ENCODE measurements at regions not wholly inside any gene's neighbourhood (a gene's known extent, or its start where the extent isn't known, plus 50 kb on each side); places are given as distances from the start of the nearest gene placed in this dataset.
A peak's percentile ranks its signal among the peaks of the same experiment; 100 is the strongest.

- DNase-seq: no peak
Observed at GRCh38 chr12:87142342-87142741, 886.2 kb upstream of the MGAT4C start.

- DNase-seq: no peak
Observed at GRCh38 chr12:87141091-87141490, 884.9 kb upstream of the MGAT4C start.

DNA sequence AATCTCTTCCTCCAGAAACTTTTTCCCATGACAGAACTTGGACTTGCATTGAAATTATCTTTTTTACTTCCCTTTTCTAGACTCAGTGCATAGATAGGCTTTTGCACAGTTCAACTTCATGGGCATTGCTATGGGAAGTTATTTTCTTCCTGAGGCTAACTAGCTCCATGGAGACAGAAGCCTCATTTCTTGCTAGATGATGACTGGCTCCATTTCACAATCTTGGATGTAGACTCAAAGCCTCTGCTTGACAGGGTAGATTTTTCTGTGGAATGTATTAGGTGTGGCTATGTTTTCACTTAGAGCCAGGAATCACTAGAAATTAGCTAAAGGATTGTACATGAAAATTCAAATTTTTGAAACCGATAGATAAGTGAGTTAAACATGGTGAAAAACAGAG, 884.1 kb upstream of the MGAT4C start:
- DNase-seq: no peak

GRCh38 chr12:87137220-87137619, 881.0 kb upstream of the MGAT4C start:
- DNase-seq: no peak

DNA sequence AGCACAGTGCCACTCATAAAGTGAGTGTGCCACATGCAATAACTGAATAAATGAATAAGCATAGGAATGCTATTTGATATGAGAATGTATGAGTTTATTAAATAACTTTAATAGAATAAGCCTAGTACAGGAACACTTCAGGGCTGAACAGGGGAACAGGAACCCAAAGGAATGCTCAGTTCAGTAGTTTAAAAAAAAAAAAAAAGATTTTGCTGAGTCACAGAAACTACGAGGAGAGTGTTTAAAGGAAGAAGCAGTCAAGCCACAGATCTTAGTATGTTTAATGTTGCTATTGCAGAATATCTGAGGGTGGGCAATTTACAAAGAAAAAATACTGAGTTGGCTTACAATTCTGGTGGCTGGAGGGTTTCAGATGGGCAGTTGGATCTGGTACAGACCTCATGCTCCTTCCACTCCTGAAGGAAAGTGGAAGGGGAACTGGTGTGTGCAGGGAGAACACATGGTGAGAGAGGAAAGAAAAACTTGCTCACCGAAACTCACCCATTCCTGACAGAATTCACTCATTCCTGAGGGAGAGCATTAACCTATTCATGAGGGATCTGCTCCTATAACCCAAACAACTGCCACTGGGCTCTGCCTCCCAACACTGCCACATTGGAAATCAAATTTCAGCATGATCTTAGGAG, 880.3 kb upstream of the MGAT4C start:
- no peak for DNase-seq

- DNase-seq: no peak
Observed at GRCh38 chr12:87127272-87127671, 871.1 kb upstream of the MGAT4C start.

DNA sequence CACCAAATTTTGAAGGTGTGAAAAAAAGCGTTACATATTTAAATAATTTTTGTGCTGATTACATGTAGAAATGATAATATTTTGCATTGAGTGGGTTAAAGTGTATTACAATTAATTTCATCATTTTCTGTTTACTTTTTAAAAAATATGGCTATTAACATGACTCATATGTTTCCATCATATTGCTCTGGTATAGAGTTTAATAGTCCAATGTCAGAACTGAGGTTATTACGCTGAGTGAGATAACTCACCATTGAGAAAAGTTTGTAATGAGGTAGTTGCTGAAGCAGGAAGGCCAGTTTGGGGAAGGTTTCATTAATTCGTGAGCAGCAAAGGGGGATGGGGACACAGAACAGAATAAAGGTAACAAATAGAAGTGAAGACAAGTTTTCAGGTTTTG, 865.7 kb upstream of the MGAT4C start:
- no peak for DNase-seq

GRCh38 chr12:87120440-87120839, 864.2 kb upstream of the MGAT4C start:
- no peak for DNase-seq

GRCh38 chr12:87119713-87120112, 863.5 kb upstream of the MGAT4C start:
- no peak for DNase-seq

GRCh38 chr12:87117526-87117925, 861.3 kb upstream of the MGAT4C start:
- no peak for DNase-seq

- no peak for DNase-seq
Observed at GRCh38 chr12:87116780-87117179, 860.6 kb upstream of the MGAT4C start.

DNA sequence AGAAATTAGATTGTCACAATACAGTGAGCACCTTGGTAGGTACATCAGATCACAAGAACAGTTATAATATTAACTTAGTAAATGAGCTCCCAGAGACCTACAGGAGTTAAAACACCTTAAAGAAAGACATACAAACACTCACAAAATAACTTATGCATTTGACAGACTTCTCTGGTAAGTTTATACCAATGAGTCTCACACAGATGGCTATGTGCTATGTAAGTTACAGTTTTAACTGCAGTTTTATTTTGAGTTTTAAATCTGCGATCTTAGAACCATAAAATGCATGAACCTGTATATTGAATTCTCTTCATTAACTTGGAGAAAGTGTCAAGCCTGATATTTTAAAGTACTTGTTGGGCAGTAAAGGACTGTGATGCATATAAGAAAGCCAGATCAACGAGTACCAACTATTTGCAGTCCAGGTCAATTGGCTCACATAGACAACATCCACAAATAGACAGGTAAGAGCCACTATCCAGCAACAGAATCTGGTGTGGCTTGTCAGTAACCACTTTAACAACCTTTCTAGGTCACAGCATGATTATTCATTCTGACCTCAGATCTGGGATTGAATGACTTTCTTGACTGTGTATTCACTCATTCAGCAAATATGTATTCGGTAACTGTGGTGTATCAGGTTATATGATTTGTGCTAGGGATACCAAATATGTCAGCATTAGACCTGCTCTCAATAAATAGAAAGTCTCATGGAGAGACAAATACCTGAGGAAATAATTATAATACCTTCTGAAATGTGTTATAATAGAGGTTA, 856.6 kb upstream of the MGAT4C start:
- DNase-seq: no peak

- no peak for DNase-seq
Observed at GRCh38 chr12:87107766-87108165, 851.6 kb upstream of the MGAT4C start.

- DNase-seq: no peak
Observed at GRCh38 chr12:87107270-87107669, 851.1 kb upstream of the MGAT4C start.

GRCh38 chr12:87096082-87096585, 839.9 kb upstream of the MGAT4C start:
- DNase-seq: no peak

- no peak for DNase-seq
Observed at GRCh38 chr12:87094356-87094755, 838.2 kb upstream of the MGAT4C start.

- DNase-seq: no peak
Observed at GRCh38 chr12:87092421-87092820, 836.2 kb upstream of the MGAT4C start.

- DNase-seq: peak; percentile 97
Observed at GRCh38 chr12:87086118-87086891, 830.1 kb upstream of the MGAT4C start.

- no peak for DNase-seq
Observed at GRCh38 chr12:87085286-87085685, 829.1 kb upstream of the MGAT4C start.

DNA sequence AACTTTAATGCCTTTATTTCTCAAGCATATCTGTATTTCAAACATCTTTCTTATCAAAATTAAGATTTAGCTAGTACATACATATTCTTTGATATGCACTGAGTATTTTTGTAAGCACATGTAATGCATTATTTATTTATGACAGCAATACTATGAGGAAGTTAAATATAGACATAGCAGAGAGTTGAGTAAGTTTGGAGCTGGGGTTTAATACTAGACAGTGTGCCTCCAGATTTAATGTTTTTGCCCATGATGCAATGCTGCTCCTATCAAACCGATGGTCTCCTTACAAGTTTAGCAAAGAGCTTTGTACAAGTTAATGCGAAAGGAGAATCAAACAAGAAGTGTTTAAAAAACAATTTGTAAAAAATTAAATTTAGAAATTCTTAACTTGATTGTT, 826.6 kb upstream of the MGAT4C start:
- no peak for DNase-seq

GRCh38 chr12:87074781-87075180, 818.6 kb upstream of the MGAT4C start:
- peak; percentile 92 for DNase-seq

DNA sequence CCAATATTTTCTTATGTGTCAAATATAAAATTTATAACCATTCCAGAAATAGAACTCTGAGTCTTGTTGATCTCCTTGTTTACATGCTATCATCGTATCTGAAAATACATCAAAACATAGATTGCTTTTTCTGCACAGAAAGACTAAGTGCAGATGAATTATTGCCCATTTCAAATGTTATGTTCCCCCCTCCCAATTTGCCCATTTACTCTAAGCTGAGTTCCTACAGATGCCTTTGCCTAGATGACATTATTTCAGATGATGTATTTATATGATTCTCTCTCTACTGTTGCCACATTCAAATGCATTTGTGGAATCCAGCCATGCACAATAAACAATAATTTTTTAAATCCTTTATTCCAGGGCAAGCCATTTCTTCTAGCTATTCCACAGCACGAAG, 810.1 kb upstream of the MGAT4C start:
- no peak for DNase-seq

GRCh38 chr12:87059231-87059630, 803.0 kb upstream of the MGAT4C start:
- no peak for DNase-seq

- no peak for DNase-seq
Observed at GRCh38 chr12:87054226-87054625, 798.0 kb upstream of the MGAT4C start.
